Tibial nerve (tissue), 4 donors: ENCODE measurements at regions not wholly inside any gene's neighbourhood (a gene's known extent, or its start where the extent isn't known, plus 50 kb on each side); places are given as distances from the start of the nearest gene placed in this dataset.

Source experiments
- EP300 ChIP-seq, 2 donors: sonication (generic); formaldehyde crosslinking; IDR thresholded peaks; one replicate each; pipeline ENCODE4 v1.6.1; 2017; ENCODE audit warnings: antibody characterized with exemption in 2 of 2, mild to moderate bottlenecking in 1 of 2
- POLR2A ChIP-seq, 2 donors: fragments of 450-650 bp; IDR thresholded peaks; one replicate each; pipeline ENCODE4 v1.6.1; 2017; ENCODE audit warnings: antibody characterized with exemption in 2 of 2, mild to moderate bottlenecking in 2 of 2, moderate library complexity in 2 of 2
- TF ChIP-seq, protein P1 (sequence below), 5 experiments: fragments of 200-600 bp in 3 of 5; fragments of 450-650 bp in 2 of 5; sonication (generic) in 3 of 5; IDR thresholded peaks; one replicate each; pipeline ENCODE4 v1.5.1; 2016 to 2019; ENCODE audit warnings: antibody characterized with exemption in 5 of 5, mild to moderate bottlenecking in 3 of 5, moderate library complexity in 2 of 5

- TF ChIP-seq, protein P1, sequence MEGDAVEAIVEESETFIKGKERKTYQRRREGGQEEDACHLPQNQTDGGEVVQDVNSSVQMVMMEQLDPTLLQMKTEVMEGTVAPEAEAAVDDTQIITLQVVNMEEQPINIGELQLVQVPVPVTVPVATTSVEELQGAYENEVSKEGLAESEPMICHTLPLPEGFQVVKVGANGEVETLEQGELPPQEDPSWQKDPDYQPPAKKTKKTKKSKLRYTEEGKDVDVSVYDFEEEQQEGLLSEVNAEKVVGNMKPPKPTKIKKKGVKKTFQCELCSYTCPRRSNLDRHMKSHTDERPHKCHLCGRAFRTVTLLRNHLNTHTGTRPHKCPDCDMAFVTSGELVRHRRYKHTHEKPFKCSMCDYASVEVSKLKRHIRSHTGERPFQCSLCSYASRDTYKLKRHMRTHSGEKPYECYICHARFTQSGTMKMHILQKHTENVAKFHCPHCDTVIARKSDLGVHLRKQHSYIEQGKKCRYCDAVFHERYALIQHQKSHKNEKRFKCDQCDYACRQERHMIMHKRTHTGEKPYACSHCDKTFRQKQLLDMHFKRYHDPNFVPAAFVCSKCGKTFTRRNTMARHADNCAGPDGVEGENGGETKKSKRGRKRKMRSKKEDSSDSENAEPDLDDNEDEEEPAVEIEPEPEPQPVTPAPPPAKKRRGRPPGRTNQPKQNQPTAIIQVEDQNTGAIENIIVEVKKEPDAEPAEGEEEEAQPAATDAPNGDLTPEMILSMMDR (IDR thresholded peaks at IDR 0.05), result no peak
- TF ChIP-seq EP300 (IDR thresholded peaks at IDR 0.05) (no peak), POLR2A (IDR thresholded peaks at IDR 0.05) (no peak)
Observed at GRCh38 chr4:64784125-64784524, 374.9 kb upstream of the TECRL start.
